A549 (cell line): ENCODE measurements at regions not wholly inside any gene's neighbourhood (a gene's known extent, or its start where the extent isn't known, plus 50 kb on each side); places are given as distances from the start of the nearest gene placed in this dataset.

Experiments
- ATAC-seq, 2 experiments: fragments of 200-7000 bp in 1 of 2; fragments of >200 bp in 1 of 2; cut with Nextera tagmentation in 1 of 2; cut with Tn5 transposase in 1 of 2; 3 replicates each; pipeline versions ENCODE4 v1.8.0 to v1.9.1; 2018 to 2020; ENCODE audit warnings: mild to moderate bottlenecking in 1 of 2, moderate library complexity in 1 of 2
- CTCF ChIA-PET: fragments of 300-600 bp; sonication (Branson Sonifier 250); formaldehyde crosslinking; extraction: SDS; loops from one replicate; lab custom pipeline; 2021; ENCODE audit warnings: antibody characterized with exemption, inconsistent platforms; lab: Yijun Ruan, JAX
- POLR2A ChIA-PET: fragments of 350-600 bp; formaldehyde crosslinking; extraction: SDS; loops from one replicate; lab custom pipeline; 2021; ENCODE audit warnings: antibody characterized with exemption, inconsistent platforms; lab: Yijun Ruan, JAX
- DNase-seq, 2 experiments: peaks; one replicate each; pipeline versions ENCODE4 v3.0.0 to v3.0.0-alpha.2; 2011 to 2016; ENCODE audit warnings: low read depth in 1 of 2, low spot score in 1 of 2
- FAIRE-seq: peaks from 2 replicates; lab custom pipeline; 2011; peaks lifted over from hg19 to GRCh38; lab: Jason Lieb, UNC
- H3K27ac ChIP-seq, 2 experiments: fragments of >200 bp; sonication (Bioruptor Twin); formaldehyde crosslinking; 3 replicates each; pipeline ENCODE4 v1.5.1; 2016 to 2017
- H3K4me1 ChIP-seq: fragments of >200 bp; sonication (Bioruptor Twin); formaldehyde crosslinking; 3 replicates; pipeline ENCODE4 v1.6.1; 2016
- H3K4me2 ChIP-seq: fragments of >200 bp; sonication (Bioruptor Twin); formaldehyde crosslinking; 3 replicates; pipeline ENCODE4 v1.6.1; 2016
- H3K4me3 ChIP-seq: fragments of >200 bp; sonication (Bioruptor Twin); formaldehyde crosslinking; 3 replicates; pipeline ENCODE4 v1.5.1; 2016
- H3K9me3 ChIP-seq: fragments of >200 bp; sonication (Bioruptor Twin); formaldehyde crosslinking; 3 replicates; pipeline ENCODE4 v1.6.1; 2016
- BCL3 ChIP-seq: fragments of >200 bp; sonication (Bioruptor Twin); formaldehyde crosslinking; IDR thresholded peaks from 3 replicates; pipeline ENCODE4 v1.6.1; 2016
- CBX2 ChIP-seq: fragments of 200-600 bp; sonication (generic); IDR thresholded peaks from 2 replicates; pipeline ENCODE4 v1.6.1; 2016; ENCODE audit warnings: low read depth, mild to moderate bottlenecking, borderline replicate concordance
- CBX8 ChIP-seq: fragments of 200-600 bp; sonication (generic); IDR thresholded peaks from 2 replicates; pipeline ENCODE4 v1.6.1; 2016
- CEBPB ChIP-seq, 2 experiments: fragments of >200 bp in 1 of 2; sonication (Bioruptor Twin) in 1 of 2; formaldehyde crosslinking in 1 of 2; IDR thresholded peaks; 2 replicates each; pipeline ENCODE4 v1.6.1; 2012 to 2016
- CHD2 ChIP-seq: fragments of 150-350 bp; IDR thresholded peaks from 2 replicates; pipeline ENCODE4 v1.6.1; 2014; ENCODE audit warnings: low read length; ENCODE audit not compliant: partially characterized antibody
- CTCF ChIP-seq: fragments of >200 bp; sonication (Bioruptor Twin); formaldehyde crosslinking; IDR thresholded peaks from 3 replicates; pipeline ENCODE4 v1.5.1; 2016
- EHMT2 ChIP-seq: fragments of 200-600 bp; sonication (generic); IDR thresholded peaks from 2 replicates; pipeline ENCODE4 v1.6.1; 2016; ENCODE audit warnings: antibody characterized with exemption, low read depth, mild to moderate bottlenecking, moderate library complexity
- ELK1 ChIP-seq: fragments of 150-350 bp; IDR thresholded peaks from 2 replicates; pipeline ENCODE4 v1.6.1; 2014; ENCODE audit warnings: low read depth, mild to moderate bottlenecking, low read length
- FOSB ChIP-seq: fragments of 250-450 bp; sonication (Bioruptor Pico); IDR thresholded peaks from 2 replicates; pipeline ENCODE4 v1.5.0; 2020; ENCODE audit warnings: mild to moderate bottlenecking, moderate library complexity
- FOSL2 ChIP-seq, 2 experiments: fragments of 450-650 bp in 1 of 2; fragments of >200 bp in 1 of 2; sonication (Bioruptor Twin) in 1 of 2; formaldehyde crosslinking; IDR thresholded peaks; 2 replicates each; pipeline versions ENCODE4 v1.5.0 to v1.6.1; 2016 to 2020; ENCODE audit warnings: mild to moderate bottlenecking in 1 of 2, moderate library complexity in 1 of 2
- GATA3 ChIP-seq: IDR thresholded peaks from 2 replicates; pipeline ENCODE4 v1.6.1; 2012; ENCODE audit warnings: borderline replicate concordance
- HDAC2 ChIP-seq: fragments of 200-600 bp; sonication (generic); IDR thresholded peaks from 2 replicates; pipeline ENCODE4 v1.6.1; 2016
- HEYL ChIP-seq: fragments of 250-450 bp; sonication (Bioruptor Pico); IDR thresholded peaks from 2 replicates; pipeline ENCODE4 v1.8.0; 2021; ENCODE audit warnings: mild to moderate bottlenecking, moderate library complexity
- HMGXB4 ChIP-seq: fragments of 250-450 bp; sonication (Bioruptor Pico); IDR thresholded peaks from 2 replicates; pipeline ENCODE4 v1.5.0; 2021; ENCODE audit warnings: mild to moderate bottlenecking, moderate library complexity, borderline replicate concordance
- HOXB13 ChIP-seq: fragments of 250-450 bp; sonication (Bioruptor Pico); IDR thresholded peaks from 2 replicates; pipeline ENCODE4 v1.5.0; 2020; ENCODE audit warnings: low read depth, mild to moderate bottlenecking, moderate library complexity
- KDM1A ChIP-seq: fragments of 200-600 bp; sonication (generic); IDR thresholded peaks from 2 replicates; pipeline ENCODE4 v1.6.1; 2016; ENCODE audit warnings: low read depth, mild to moderate bottlenecking
- KDM5A ChIP-seq: fragments of 200-600 bp; sonication (generic); IDR thresholded peaks from 2 replicates; pipeline ENCODE4 v1.6.1; 2016; ENCODE audit warnings: antibody characterized with exemption, mild to moderate bottlenecking
- MAZ ChIP-seq: fragments of 150-350 bp; IDR thresholded peaks from 2 replicates; pipeline ENCODE4 v1.6.1; 2014; ENCODE audit warnings: antibody characterized with exemption, low read depth, low read length, borderline replicate concordance
- MYC ChIP-seq: IDR thresholded peaks from 2 replicates; pipeline ENCODE4 v1.6.1; 2012; ENCODE audit warnings: mild to moderate bottlenecking, inconsistent platforms, low read length, improper control_type of control experiment, borderline replicate concordance
- NFE2L2 ChIP-seq: fragments of 150-350 bp; conservative IDR thresholded peaks from 2 replicates; pipeline ENCODE4 v1.6.1; 2014; ENCODE audit warnings: low read length
- NPAS2 ChIP-seq: fragments of 250-450 bp; sonication (Bioruptor Pico); IDR thresholded peaks from 2 replicates; pipeline ENCODE4 v1.8.0; 2022; ENCODE audit warnings: mild to moderate bottlenecking, moderate library complexity, borderline replicate concordance
- RARB ChIP-seq: fragments of 250-450 bp; sonication (Bioruptor Pico); IDR thresholded peaks from 2 replicates; pipeline ENCODE4 v1.8.0; 2021; ENCODE audit warnings: mild to moderate bottlenecking, moderate library complexity
- RFX5 ChIP-seq: fragments of 450-650 bp; IDR thresholded peaks from 2 replicates; pipeline ENCODE4 v1.7.1; 2014; ENCODE audit warnings: antibody characterized with exemption, mild to moderate bottlenecking, moderate library complexity
- TFCP2L1 ChIP-seq: fragments of 250-450 bp; sonication (Bioruptor Pico); IDR thresholded peaks from 2 replicates; pipeline ENCODE4 v1.5.0; 2021; ENCODE audit warnings: mild to moderate bottlenecking
- TP53 ChIP-seq: fragments of 250-450 bp; sonication (Bioruptor Pico); IDR thresholded peaks from 2 replicates; pipeline ENCODE4 v1.5.0; 2021; ENCODE audit warnings: mild to moderate bottlenecking, moderate library complexity
- ZNF302 ChIP-seq: fragments of 250-450 bp; sonication (Bioruptor Pico); IDR thresholded peaks from 2 replicates; pipeline ENCODE4 v1.9.0; 2021; ENCODE audit warnings: inconsistent platforms, mild to moderate bottlenecking, moderate library complexity
- WGBS: methylation state at CpG from one replicate; pipeline ENCODE4 v1.1.6; 2017; ENCODE audit errors: missing lambda C conversion rate; 5-methylcytosine and 5-hydroxymethylcytosine counted together

GRCh38 chr15:72923289-72923688 is 129.0 kb upstream of the NEO1 start:
- no peak for DNase-seq
- Histone ChIP-seq H3K9me3 (no peaks in the 10 kb centered on the region), H3K4me2 (no peak overlapping the region), H3K4me3 (no peak overlapping the region), H3K4me1 (no peaks in the 10 kb centered on the region), H3K27ac (no peak overlapping the region)
- TF ChIP-seq KDM5A, result no peak
- no peak for TF ChIP-seq HMGXB4 (CRISPR knock-in tag)
- TF ChIP-seq HDAC2, result no peak
- TF ChIP-seq HEYL (CRISPR knock-in tag), result no peak
- no peak for TF ChIP-seq BCL3
- no peak for TF ChIP-seq CHD2
- no peak for TF ChIP-seq HOXB13 (CRISPR knock-in tag)
- TF ChIP-seq TFCP2L1 (CRISPR knock-in tag), result no peak
- no peak for TF ChIP-seq CTCF
- TF ChIP-seq CEBPB (IDR thresholded peaks at IDR 0.05), result no peak
- TF ChIP-seq GATA3, result no peak
- TF ChIP-seq FOSB (CRISPR knock-in tag), result no peak
- no peak for FAIRE-seq
- POLR2A ChIA-PET, result no interaction called here
- CTCF ChIA-PET, result no interaction called here
- 57% methylated on average over 5 of the region's 5 CpGs for WGBS
- ATAC-seq, result no peak

GRCh38 chr15:72920551-72920950 is 131.7 kb upstream of the NEO1 start:
- Histone ChIP-seq H3K4me2 (no peak overlapping the region), H3K4me3 (no peak overlapping the region), H3K9me3 (no peaks in the 10 kb centered on the region), H3K4me1 (no peaks in the 10 kb centered on the region), H3K27ac (no peak overlapping the region)
- ChIA-PET CTCF (no interaction called here), POLR2A (no interaction called here)
- DNase-seq (no peak), ATAC-seq (no peak), FAIRE-seq (no peak)
- TF ChIP-seq ZNF302 (CRISPR knock-in tag), result no peak
- no peak for TF ChIP-seq HDAC2
- no peak for TF ChIP-seq NPAS2 (CRISPR knock-in tag)
- TF ChIP-seq ELK1, result no peak
- TF ChIP-seq CBX8, result no peak
- no peak for TF ChIP-seq CBX2
- no peak for TF ChIP-seq NFE2L2
- no peak for TF ChIP-seq KDM1A
- TF ChIP-seq TP53 (CRISPR knock-in tag), result no peak
- no peak for TF ChIP-seq EHMT2
- no peak for TF ChIP-seq MYC
- TF ChIP-seq FOSL2 (IDR thresholded peaks at IDR 0.05), result no peak
- TF ChIP-seq FOSL2 (CRISPR knock-in tag; IDR thresholded peaks at IDR 0.05), result no peak
- TF ChIP-seq CHD2, result no peak
- no peak for TF ChIP-seq RFX5
- TF ChIP-seq TFCP2L1 (CRISPR knock-in tag), result no peak
- no peak for TF ChIP-seq RARB
- TF ChIP-seq MAZ, result no peak
